ENCODE measurements at regions not wholly inside any gene's neighbourhood (a gene's known extent, or its start where the extent isn't known, plus 50 kb on each side); places are given as distances from the start of the nearest gene placed in this dataset.

- no peak for DNase-seq (ENCODE audit: low spot score)
Measured at GRCh38 chr6:168722397-168722796, 281.4 kb downstream of the SMOC2 start.

DNA sequence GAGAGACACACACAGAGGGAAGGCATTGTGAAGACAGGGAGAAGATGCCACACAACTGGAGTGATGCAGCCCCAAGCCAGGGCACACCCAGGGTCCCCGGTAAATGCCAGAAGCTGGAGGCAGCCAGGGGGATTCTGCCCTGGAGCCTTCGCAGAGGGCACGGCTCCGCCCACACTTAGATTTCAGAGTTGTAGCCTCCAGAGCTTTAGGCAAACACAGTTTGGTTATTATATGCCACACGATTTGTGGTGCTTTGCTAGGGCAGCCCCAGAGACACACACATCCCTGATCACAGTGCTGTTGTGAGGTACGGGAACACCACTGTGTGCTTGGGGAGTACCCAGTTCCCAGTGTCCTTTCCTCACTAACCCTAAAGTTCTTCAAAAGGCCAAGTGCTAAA lies 280.6 kb downstream of the SMOC2 start:
- no peak for DNase-seq (ENCODE audit: low spot score)

DNA sequence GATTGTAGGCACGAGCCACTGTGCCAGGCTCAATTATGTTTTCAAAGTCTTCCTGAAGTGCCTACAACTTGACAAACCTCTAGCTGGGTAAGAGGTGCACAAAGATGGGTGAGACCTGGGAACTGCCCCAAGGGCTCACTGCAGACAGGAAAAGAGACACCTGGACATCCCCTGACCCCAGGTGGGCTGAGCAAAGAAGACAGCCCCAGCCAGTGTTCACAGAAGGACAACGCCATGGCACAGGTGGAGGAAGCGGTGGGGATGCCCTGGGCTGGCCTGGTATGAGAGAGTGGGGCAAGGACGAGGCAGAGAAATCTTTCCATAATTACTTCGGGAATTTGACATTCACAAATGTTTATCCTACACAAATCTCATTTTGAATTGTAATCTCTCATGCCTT lies 278.9 kb downstream of the SMOC2 start:
- DNase-seq (ENCODE audit: low spot score): no peak

- no peak for DNase-seq (ENCODE audit: low spot score)
Measured at GRCh38 chr6:168718821-168719475, 278.0 kb downstream of the SMOC2 start.

All from mucosa of gallbladder (tissue), 1 donor.